ENCODE measurements at regions not wholly inside any gene's neighbourhood (a gene's known extent, or its start where the extent isn't known, plus 50 kb on each side); places are given as distances from the start of the nearest gene placed in this dataset.

DNA sequence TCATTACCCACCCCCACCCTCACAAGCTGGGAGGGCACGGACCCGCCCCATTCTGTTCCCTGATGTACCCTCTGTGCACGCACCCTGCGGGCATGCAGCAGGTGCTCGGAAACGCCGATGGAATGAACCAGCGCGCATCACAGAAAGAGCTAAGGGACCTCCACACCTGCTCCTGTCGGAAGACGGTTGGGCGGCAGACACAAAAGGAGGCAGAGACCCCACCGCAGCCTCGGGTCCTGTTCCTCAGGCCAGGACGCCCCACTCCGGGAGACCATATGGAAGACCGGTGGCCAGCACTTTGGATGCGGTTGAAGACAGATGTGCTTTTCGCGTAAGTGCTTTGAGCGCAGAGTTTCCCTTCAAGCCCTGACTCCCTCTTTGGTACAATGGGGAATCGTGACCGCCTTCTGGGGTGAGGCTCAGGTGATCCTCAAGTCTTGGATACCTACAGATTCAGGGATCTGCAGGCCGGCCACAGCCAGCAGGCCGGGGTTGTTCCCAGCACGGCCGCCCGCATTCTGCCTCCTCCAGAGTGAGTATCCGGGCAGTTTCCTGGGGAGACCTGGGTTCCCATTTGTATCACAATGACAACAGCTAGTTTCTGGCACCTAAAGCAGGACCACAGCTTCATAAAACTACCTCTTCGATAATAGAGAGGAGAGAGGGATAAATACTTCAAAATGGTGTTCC is 123.1 kb downstream of the FOXL1 start:
- no peak for TF ChIP-seq CTCF (conservative IDR thresholded peaks at IDR 0.05 in 1 of 2, IDR thresholded peaks at IDR 0.05 in 1 of 2; ENCODE audit: low read depth in 1 of 2, low read length in 2 of 2)
- TF ChIP-seq EZH2 (IDR thresholded peaks at IDR 0.05; ENCODE audit: low read length, missing control alignments) = no peak
